Astrocyte of the hippocampus (primary cell): ENCODE measurements at regions not wholly inside any gene's neighbourhood (a gene's known extent, or its start where the extent isn't known, plus 50 kb on each side); places are given as distances from the start of the nearest gene placed in this dataset.
"Not testable (repeated sequence)": the region's sequence is repeated elsewhere in the genome, so short reads cannot be mapped to it uniquely, and the experiment has no call there.

Experiments
- DNase-seq: peaks from one replicate; pipeline ENCODE4 v3.0.0; 2011; ENCODE audit warnings: low read depth, low spot score

DNA sequence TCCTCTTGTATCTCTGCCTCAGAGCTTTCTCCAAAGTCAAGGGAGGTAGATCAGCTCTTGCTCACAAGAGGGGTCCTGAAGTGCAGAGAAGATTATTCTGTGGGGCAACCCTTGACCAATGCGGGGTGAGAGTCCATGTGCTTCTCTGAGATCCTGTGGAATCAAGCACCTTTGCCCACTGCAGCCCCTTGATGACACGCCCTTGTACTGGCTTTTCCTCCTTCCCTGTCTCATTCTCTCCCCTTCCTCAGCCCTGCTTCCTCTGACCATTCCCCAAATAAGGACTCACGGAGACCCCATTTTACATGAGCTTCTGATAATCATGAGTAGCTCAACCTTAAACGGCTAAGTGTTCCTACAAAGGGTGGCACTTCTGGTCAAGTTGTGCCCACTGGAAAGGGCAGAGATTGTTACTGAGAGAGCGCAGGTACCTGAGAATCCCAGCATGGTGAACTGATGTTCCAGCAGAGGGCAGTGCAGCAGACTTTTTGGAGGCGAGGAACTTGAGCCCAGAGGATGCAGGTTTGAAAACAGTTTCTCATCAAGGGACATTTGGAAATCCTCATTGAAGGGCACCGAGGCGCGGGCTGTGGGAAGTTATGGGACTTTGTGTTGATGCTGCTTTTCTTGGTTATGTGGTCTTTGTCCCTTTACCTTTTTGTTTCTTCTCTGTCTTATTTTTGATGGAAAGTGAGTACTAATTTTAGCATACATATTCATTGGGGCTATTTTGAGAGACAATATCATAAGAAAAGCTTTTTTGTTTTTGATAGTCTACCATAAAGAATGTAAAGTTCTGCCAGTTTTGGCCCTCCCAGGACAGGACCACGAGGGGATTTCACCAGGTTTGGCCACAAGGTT, 201.3 kb downstream of the RBM46 start:
- peak; percentile 82 for DNase-seq

DNA sequence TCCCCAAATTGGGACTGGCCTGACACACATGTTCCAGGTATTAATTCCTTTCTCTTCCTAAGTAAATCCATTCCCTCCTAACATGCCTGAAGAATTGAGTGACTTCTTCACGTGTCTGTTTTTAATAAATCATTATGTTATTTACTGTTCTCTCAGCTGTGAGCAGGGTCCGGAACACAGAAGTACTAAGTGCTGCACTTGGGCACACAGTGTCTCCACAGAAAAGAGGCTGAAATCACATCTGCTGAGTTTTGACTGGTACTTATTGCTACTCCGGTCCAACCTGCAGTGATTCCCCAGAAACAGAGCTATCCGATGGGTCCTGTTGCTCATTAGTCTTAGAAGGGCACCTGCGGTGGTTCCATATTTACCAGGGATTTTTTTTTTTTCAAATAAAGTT, 202.6 kb downstream of the RBM46 start:
- DNase-seq, result no peak

DNA sequence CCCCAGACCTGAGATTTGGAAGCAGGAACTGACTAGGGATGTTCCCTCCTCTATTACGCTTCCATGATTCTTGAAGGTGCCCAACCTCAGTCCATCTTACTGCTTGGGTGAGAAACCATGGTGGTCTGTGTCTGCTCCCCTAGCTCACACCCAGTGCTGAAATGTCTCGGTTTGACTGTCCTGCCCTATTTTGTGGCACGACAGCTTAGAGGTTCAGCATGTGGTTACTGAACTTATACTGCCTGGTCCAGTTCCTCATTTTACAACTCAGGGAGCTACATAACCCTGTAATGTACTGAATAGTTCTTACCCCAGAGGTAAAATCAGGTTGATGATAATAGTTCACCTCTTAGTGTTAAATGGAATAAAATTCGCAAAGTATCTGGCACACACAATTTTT, 203.1 kb downstream of the RBM46 start:
- DNase-seq, result no peak

DNA sequence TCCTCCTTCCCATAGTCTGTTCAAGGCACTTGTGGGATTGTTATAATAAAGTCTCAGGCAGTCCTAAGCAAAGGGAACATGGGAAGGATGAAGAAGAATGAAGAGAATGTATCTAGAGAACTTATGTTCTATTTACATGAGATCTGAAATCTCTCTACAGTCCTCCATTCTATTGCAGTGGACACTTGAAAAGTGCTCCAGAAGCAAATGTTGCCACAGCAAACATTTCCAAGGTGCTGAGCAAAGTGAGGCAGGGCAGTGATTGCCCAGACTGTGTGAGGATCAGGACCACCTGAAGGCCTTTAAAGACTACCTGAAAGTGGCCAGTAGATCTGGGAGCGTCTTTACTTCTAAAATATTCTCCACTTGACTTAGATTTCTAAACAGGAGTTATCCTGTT, 203.5 kb downstream of the RBM46 start:
- no peak for DNase-seq

DNA sequence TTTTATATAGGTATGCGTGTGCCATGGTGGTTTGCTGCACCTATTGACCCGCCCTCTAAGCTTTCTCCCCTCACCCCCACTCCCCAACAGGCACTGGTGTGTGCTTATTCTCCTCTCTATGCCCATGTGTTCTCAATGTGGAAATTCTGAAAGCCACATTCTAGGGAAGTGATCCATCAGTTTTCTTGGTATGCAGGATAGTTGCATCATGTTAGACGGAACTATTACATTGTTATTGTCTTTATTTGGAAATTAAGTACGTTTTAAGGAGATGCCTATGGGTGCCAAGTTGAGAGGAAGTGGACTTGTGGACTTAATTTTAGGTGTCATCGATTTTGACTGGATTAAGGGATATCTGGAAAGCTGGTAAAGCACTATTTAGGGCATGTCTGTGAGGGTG, 204.6 kb downstream of the RBM46 start:
- DNase-seq, result no peak

DNA sequence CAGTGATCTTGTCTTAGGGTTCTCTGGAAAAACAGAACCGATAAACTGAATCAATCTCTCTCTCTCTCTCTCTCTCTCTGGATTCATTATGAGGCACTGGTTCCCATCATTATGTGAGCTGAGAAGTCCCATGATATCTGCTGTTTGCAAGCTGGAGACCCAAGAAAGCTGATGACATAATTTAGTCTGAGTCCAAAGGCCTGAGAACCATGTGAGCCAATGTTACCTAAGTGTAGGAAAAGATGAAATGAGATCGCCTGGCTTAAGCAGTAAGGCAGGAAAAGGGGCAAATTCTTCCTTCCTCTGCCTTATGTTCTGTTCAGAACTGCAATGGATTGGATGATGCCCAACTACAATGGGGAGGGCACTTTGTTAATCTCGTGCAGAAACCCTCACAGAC, 207.4 kb downstream of the RBM46 start:
- no peak for DNase-seq

DNA sequence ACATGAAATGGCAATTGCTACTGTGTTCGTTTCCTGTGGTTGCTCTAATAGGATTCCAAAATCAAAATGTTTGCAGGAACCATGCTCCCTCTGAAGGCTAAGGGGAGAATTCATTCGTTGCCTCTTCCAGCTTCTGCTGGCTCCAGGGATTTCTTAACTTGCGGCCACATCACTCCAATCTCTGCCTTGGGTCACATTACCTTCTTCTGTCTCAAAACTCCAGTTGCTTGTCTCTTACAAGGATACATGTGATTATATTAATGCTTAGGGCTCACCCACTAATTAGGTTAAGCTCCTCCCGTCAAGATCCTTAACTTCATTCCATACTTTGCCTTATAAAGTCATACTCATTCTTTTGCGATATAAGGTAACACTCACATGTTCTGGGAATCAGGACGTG, 208.4 kb downstream of the RBM46 start:
- no peak for DNase-seq

DNA sequence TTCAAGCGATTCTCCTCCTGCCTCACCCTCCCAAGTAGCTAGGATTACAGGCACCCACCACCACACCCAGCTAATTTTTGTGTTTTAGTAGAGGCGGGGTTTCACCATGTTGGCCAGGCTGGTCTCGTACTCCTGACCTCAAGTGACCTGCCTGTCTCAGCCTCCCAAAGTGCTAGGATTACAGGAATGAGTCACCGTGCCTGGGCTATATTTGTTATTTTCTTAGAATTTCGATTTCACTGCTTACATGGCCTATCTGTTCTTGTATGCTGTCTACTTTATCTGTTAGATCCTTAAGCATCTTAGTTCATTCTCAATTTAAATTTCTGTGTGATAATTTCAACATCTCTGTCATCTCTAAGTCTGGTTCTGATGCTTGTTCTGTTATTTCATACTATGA, 210.6 kb upstream of the NPY2R start:
- not testable (repeated sequence) for DNase-seq

DNA sequence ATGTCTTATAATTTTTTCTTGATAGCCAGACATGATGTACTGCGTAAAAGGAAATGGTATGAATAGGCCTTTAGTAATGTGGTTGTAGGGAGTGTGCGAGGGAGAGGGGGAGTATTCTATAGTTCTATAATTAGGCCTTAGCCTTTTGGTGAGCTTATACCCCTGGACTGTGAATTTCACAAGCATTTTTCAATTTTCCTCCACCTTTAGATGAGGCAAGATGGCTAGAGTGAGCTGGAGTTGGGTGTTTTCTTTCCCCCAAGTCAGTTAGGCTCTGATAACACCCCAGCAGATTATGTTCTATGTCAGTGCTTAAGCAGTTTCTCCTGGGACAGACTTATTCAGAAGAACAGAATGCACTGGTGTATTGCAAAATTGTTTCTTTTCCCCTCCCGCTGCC, 210.2 kb upstream of the NPY2R start:
- no peak for DNase-seq

DNA sequence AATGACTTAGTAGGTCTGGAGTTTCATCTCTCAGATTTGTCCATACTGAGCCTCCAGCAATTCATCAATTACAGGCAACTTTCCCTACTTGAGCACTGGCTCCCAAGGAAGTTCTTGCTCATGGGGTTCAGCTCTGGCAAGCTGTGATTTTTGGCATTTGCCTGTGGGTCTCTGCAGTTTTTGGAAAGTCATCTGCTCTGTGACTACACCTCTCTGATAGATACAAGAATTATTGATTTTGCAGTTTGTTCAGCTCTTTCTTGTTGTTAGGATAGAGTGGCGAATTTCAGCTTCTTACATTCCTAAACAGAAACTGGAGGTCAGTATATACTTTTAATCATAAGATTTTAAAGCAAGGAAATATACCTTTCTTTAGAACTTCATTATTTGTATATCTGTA, 209.7 kb upstream of the NPY2R start:
- no peak for DNase-seq

DNA sequence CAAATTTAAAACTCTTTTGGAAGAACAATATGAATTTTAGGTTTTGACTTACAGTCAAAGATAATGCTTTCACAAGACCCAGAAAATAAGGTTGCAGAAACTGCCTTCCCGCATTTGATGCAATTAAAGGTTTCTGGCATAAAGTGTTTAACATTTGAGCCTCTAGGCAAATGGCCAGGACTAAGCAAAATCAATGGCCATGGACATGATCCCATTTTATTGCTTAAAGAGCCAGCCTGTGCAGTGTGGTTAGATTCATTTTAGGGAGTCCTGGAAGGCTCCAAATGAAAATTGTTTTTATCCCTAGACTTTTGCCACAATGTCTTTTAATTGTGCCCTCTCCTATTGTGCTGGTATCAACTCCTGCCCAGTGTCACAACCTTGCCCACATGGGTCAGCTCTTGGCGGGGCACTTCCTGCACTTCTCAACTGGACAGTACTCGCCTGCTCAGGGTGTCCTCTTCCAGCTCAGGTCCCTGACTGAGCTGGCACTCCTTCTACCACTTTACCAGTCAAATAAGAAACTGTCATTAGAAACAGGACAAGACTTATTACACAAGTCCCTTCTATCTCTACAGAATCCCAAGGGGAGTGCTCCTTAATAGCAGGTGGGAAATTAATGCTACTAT, 208.4 kb upstream of the NPY2R start:
- DNase-seq, result no peak

DNA sequence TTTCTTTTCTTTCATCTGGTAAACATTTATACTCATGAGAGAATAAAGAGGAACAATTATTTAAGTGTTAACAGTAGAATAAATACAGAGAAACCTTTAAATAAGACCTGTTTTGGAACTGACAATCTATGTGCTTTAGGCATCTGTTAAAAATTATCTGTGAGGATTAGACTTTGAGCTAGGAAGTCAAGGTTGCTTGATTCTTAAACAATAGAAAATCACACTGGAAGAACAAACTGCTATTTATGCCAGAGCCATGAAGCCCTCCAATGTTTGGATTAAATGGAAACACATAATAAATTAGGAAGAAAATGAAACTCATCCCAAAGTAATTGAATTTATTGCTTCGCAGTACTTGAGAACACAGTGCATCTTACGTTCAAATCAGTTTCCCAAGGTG, 207.2 kb upstream of the NPY2R start:
- no peak for DNase-seq

DNA sequence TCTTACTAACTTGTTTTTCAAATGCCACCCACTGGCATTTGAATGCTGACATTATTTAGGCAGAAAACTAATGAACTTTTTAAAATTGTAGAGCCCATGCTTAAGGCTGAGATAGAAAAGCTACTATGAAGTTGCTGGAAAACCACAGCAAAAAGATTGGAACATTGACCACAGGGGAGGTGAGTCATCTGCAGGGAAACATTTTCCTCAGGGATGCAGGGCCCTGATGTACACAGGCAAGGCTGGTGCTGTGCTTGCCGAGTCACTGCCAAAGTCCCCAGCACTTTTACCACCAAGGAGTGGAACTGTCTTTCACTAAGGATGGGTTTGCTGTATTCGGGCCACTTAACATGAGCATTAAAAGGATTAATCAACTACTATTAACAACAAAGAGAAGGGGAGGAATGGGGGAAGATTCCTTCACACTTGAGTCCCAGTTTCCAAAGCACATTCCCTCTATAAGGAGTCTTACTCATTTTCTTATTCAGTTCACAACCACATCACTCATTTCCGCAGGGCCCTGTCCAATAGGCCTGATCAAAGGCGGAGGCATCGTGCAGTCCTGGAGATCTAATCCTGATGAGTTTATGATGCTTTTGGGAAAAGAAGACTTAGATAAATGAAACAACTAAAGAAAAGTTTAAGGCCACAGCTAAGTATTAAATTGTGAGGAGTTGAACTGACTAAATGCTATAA, 202.9 kb upstream of the NPY2R start:
- peak; percentile 90 for DNase-seq

DNA sequence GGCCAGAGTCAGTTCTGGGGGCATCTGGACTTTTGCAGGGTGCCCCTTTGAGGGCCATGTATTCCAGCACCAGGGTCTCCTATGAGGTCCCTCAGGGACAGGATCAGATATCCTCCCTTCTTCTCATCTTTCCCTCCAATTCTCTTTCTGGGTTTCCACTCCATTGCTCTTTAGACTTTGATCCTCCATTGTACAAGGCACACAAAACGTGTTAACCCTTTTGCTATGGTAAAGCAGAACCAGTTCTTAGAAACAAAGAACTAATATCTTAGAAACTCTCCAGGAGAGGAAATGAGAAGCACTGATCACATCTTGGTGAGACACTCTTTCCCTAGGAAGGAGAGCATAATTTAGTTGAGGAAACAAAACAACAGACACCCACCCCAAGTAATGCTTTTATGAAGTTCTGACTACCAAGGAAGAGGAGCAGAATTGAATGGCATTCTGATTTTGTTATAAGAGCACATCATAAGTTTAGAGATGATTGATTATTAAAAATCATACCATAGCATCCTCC, 200.7 kb upstream of the NPY2R start:
- DNase-seq, result peak; percentile 55

DNA sequence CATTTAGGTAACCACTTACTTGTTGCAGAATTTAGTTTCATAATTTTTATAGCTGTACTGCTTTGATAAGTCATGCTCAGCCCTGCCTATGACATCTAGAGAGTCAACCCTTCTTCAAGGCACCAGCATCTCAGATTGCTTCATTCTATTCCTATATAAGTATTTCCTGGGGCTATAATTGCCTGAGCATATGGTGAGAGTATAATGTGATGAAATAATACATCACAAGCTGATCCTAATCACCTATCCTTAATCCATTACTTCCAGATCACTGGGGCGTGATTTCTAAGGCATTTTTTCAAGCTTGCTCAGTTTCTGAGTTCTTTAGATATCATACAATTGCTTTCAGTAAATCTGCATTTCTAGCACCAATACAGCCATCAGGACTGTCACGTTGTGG, 200.0 kb upstream of the NPY2R start:
- peak; percentile 44 for DNase-seq

DNA sequence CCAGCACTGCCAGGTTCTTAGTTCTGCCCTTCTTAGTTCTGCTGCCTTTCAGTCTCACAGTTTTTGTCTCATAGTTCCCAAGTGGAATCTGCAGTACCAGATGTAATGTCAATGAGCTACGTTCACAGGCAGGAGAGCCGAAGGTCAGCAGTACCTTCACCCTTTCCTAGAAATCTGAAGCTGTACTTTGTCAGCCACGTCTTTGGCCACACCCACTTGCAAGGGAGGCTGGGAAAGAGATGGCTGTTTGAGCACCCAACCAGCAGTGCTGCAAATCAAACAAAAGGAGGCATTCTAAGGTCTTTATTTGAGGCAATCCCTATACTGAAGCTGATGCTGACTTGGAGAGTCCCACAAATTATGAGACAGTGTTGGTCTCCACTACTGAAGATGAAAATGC, 199.1 kb upstream of the NPY2R start:
- no peak for DNase-seq

DNA sequence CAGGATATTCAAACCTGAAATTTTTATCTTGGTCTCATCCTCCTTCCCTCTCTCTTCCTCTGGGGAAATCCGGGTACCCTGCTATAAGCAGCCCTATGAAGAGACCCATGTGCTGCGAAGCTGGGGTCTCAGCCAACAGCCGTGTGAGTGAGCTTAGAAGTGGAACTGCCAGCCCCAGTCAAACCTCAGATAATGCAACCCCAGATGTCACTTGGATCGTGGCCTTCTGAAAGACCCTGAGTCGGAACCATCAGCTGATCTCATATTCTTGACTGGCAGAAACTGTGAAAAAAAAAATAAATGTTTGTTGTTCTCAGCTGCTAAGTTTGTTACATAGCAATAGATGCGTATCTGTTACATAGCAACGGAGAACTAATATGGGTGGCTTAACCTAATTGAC, 198.1 kb upstream of the NPY2R start:
- DNase-seq, result no peak

DNA sequence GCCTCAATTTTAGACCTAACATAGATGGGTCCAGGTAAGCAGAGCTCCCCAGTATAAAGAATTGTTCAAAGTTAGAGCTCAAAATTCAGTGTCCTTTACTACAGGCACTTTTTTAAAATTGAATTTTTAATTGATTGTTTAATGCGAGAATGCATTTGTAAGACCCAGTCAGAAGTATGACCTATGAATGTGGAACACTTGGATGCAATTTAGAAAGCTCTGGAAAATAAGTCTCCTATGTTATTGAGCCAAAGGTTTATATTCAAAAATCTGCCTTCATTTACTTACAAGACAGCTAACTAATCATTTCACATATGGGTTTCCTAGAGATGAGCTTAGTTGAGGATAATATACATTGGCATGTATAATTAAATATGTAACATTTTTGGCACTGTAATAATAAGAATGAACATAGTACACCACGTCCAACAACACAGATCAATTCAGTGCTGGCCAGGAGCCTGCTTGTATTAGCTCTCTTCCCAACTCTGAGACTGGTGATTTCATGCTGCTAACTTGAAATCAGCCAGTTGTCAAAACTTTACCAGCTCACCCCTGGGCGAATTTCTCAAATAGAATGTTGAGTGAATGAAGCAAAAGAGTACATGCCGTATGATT, 197.2 kb upstream of the NPY2R start:
- no peak for DNase-seq

DNA sequence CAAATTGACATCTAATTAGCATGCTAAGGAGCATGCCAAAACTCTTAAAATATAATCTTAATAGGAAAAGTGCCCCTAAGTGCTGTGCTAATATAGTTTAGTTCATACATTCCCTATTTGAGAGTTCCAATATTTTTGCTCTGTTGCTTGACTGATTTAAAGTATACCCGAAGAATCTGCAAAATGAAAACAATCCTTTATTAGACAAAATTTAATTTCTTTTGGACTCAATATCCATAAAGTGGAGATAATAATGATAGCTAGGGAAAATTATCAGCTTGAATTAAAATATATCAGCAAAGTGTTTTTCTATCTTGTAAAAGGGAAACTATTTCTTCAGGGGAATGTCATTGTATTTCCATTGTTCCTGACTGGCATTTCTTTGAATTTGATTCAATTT, 196.0 kb upstream of the NPY2R start:
- DNase-seq, result no peak

DNA sequence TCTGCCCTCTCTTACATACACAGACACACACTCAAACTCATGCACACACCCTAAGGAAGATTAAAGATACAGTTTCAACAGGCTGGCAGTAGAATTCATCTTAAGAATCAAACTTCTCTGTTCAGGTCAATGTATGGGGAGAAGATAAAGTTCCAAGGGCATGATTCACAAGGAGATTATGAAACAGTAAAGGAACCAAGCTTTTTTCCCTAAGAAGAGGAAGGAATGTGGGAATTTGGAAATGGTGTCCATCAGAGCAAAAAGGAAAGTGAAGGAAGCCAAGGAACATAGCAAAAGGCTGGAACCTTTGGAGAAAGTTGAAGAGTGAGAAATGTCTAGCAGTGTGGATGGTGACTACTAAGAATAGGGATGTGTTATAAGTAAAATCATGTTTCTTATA, 191.0 kb upstream of the NPY2R start:
- DNase-seq, result peak; percentile 37

DNA sequence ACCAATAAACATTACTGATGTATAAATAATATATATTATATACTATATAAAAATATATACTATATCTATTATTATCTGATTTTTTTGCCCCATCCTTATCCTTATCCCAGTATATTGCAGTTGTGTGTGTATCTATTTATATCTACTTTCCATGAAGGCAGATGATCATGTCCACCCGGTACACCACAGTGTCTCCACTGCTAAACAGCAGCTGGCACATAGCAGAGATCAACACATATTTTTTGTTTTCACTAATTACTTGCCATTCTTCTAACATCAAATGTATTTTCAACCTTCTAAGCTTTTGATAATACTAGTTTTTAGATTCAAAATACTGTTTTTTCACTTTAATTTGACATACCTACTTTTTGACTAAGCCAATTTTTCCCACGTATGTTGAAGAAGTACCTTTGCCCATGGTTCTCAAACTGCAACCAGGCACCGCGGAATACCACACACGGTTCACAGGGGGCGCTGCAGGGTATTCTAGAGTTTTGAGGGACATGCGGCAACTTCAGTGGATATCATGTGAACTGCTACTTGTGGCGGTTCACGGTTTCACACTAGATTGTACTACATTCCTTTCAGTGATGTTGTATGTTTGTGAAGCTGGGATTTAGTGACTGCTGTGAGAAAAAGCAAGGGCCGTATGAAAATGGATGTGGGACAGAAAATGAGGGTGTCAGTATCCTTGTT, 182.5 kb upstream of the NPY2R start:
- peak; percentile 55 for DNase-seq

DNA sequence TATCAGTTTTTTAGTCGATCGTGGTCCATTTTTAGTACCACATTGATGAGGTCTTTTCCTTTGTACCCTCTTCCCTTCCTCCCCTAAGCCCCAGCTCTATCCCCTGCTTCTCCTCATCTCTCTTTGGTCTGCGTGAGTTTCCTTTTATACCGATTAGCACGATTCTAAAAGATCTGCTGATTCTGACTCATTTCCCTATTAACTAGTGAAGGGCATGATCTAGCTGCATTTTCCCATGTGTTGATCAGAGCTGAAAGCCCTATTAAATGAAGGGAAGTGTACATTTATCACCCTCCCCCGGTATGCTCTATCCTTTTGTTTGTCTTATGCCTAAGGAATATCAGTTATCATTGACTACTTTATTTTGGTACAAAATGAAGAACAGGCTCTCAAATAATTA, 181.7 kb upstream of the NPY2R start:
- no peak for DNase-seq
